ENCODE measurements at regions not wholly inside any gene's neighbourhood (a gene's known extent, or its start where the extent isn't known, plus 50 kb on each side); places are given as distances from the start of the nearest gene placed in this dataset.

DNA sequence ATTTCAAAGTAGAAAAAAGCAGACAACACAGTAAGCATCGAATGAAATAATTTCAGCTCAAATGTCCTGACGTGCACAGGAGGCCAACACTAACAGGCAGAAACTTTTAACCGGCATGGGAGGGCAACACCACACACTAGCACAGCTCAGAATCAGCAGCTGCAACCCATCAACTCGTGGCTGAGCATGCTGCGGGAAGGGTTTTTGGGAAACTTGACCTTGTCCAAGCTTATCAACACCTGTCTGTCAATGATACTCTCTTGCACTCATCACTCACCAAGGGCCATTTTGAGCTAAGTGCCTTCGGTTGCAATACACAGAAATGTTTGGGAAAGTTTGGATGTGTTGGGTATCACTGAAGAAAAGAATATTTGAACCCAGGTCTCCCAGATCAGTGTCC, 483.7 kb downstream of the TSHZ3 start:
- no peak for TF ChIP-seq EZH2 (IDR thresholded peaks at IDR 0.05; ENCODE audit: low read depth, unreplicated experiment)
- no peak for TF ChIP-seq POLR2AphosphoS5 (IDR thresholded peaks at IDR 0.05; ENCODE audit: low read depth)
- TF ChIP-seq, protein P1, sequence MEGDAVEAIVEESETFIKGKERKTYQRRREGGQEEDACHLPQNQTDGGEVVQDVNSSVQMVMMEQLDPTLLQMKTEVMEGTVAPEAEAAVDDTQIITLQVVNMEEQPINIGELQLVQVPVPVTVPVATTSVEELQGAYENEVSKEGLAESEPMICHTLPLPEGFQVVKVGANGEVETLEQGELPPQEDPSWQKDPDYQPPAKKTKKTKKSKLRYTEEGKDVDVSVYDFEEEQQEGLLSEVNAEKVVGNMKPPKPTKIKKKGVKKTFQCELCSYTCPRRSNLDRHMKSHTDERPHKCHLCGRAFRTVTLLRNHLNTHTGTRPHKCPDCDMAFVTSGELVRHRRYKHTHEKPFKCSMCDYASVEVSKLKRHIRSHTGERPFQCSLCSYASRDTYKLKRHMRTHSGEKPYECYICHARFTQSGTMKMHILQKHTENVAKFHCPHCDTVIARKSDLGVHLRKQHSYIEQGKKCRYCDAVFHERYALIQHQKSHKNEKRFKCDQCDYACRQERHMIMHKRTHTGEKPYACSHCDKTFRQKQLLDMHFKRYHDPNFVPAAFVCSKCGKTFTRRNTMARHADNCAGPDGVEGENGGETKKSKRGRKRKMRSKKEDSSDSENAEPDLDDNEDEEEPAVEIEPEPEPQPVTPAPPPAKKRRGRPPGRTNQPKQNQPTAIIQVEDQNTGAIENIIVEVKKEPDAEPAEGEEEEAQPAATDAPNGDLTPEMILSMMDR (conservative IDR thresholded peaks at IDR 0.05; ENCODE audit: low read depth in 2 of 2) = no peak
- TF ChIP-seq EZH2phosphoT487 (IDR thresholded peaks at IDR 0.05; ENCODE audit: unreplicated experiment) = no peak
